Nephron progenitor cell (in vitro differentiated cells): ENCODE measurements at regions not wholly inside any gene's neighbourhood (a gene's known extent, or its start where the extent isn't known, plus 50 kb on each side); places are given as distances from the start of the nearest gene placed in this dataset.

Experiments used
- DNase-seq: peaks from one replicate; pipeline ENCODE4 v3.0.0; 2021
- H3K27ac Mint-ChIP-seq: 2 replicates; pipeline ENCODE4 v1.8.0; 2021; ENCODE audit warnings: mild to moderate bottlenecking, moderate library complexity, mixed read lengths
- H3K27me3 Mint-ChIP-seq: 2 replicates; pipeline ENCODE4 v1.8.0; 2021; ENCODE audit warnings: mild to moderate bottlenecking, low read depth, mixed read lengths; ENCODE audit not compliant: poor library complexity
- H3K36me3 Mint-ChIP-seq: 2 replicates; pipeline ENCODE4 v1.8.0; 2021; ENCODE audit warnings: low read depth, mixed read lengths
- H3K4me1 Mint-ChIP-seq: 2 replicates; pipeline ENCODE4 v1.8.0; 2021; ENCODE audit warnings: mixed read lengths
- H3K4me3 Mint-ChIP-seq: 2 replicates; pipeline ENCODE4 v1.8.0; 2021; ENCODE audit warnings: mild to moderate bottlenecking, moderate library complexity, mixed read lengths
- H3K9me3 Mint-ChIP-seq: 2 replicates; pipeline ENCODE4 v1.8.0; 2021; ENCODE audit warnings: mild to moderate bottlenecking, moderate library complexity, mixed read lengths
- CTCF ChIP-seq: fragments of 200-600 bp; sonication (generic); IDR thresholded peaks from 2 replicates; pipeline ENCODE4 v1.5.0; 2021; ENCODE audit warnings: antibody characterized with exemption

DNA sequence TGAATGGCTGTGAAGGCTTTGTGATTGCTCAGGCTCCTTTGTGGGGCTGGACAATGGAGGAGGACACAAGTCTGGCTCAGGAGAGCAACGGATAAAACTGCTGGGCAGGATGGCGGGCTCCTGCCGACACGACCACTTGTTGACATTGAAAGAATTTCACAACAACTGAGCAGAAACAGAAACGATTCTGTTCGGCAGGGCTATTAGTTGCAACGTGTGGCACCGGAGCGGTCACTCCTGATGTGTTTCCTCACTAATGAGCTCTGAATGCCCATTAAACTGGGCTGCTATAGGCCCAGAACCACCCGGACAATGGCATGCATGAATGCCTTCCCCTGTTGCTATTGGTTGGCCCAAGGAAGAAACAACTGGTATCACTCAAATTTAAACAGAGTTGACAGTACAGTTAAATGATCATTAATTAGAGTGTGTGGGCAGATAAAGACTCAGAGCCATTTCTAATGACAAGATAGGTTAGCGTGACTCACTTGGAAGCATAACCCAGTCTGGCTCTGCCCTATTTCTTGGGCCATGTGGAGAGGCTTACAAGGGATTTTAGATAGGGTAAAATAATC, 142.9 kb downstream of the ASCL1 start:
- no peak for TF ChIP-seq CTCF
- DNase-seq = no peak
- Mint-ChIP-seq H3K27me3 (peaks cover under 1% of the 10 kb centered on the region), H3K9me3 (no peaks in the 10 kb centered on the region), H3K27ac (no peak overlapping the region), H3K4me3 (no peak overlapping the region), H3K36me3 (no peaks in the 10 kb centered on the region), H3K4me1 (no peaks in the 10 kb centered on the region)

GRCh38 chr12:103102225-103102744, 144.8 kb downstream of the ASCL1 start:
- H3K4me1 Mint-ChIP-seq = no peaks in the 10 kb centered on the region

GRCh38 chr12:103105971-103106597, 148.6 kb downstream of the ASCL1 start:
- Mint-ChIP-seq H3K4me3 (no peak overlapping the region), H3K27ac (no peak overlapping the region), H3K4me1 (no peaks in the 10 kb centered on the region), H3K36me3 (no peaks in the 10 kb centered on the region), H3K9me3 (no peaks in the 10 kb centered on the region), H3K27me3 (no peaks in the 10 kb centered on the region)
- no peak for TF ChIP-seq CTCF
- DNase-seq = no peak

More at GRCh38 chr12:103102225-103102744, 144.8 kb downstream of the ASCL1 start:
- TF ChIP-seq CTCF = no peak
- no peak for DNase-seq
- H3K4me3 Mint-ChIP-seq = no peak overlapping the region
- no peaks in the 10 kb centered on the region for H3K36me3 Mint-ChIP-seq
- no peak overlapping the region for H3K27ac Mint-ChIP-seq
- H3K9me3 Mint-ChIP-seq = no peaks in the 10 kb centered on the region
- no peaks in the 10 kb centered on the region for H3K27me3 Mint-ChIP-seq

- no peak for TF ChIP-seq CTCF
- no peak for DNase-seq
- no peak overlapping the region for H3K4me3 Mint-ChIP-seq
- no peaks in the 10 kb centered on the region for H3K4me1 Mint-ChIP-seq
- H3K27me3 Mint-ChIP-seq = no peaks in the 10 kb centered on the region
- no peaks in the 10 kb centered on the region for H3K9me3 Mint-ChIP-seq
- no peak overlapping the region for H3K27ac Mint-ChIP-seq
- H3K36me3 Mint-ChIP-seq = no peaks in the 10 kb centered on the region
These were observed 152.4 kb downstream of the ASCL1 start for GRCh38 chr12:103109861-103110260.

DNA sequence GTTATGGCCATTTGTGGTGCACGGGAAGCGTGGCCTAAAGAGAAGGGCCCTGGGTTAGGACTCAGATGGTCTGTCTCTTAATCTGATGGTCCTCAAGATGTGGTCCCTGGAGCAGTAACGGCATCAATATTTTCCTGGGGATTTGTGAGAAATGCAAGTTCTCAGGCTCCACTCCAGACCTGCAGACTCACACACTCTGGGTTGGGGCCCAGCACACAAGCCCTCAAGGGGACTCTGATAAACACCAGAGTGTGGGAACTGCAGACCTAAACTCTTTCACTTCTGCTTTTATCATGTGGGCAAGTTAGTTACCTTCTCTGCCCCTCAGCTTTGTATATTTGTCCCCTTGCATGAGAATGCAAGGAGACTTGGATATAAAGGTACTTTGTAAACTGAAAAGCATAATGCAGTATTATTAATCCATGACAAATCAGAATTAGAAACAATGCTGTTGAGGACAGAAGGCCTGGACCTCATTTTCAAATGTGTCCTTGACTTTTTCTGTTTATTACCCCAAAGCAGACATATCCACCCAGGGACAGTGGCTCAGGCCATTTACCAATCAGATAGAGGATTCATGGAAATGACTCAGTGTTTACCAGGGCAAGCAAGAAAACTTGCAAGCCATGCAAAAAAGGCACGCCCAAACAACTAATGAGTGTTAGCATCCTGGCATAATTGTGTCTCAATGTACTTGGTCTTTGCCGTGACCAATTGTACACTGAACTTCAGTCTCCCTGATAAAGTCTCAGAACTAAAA, 157.0 kb downstream of the ASCL1 start:
- Mint-ChIP-seq H3K4me3 (no peak overlapping the region), H3K36me3 (no peaks in the 10 kb centered on the region), H3K9me3 (no peaks in the 10 kb centered on the region), H3K27ac (no peak overlapping the region), H3K4me1 (no peaks in the 10 kb centered on the region), H3K27me3 (no peaks in the 10 kb centered on the region)
- no peak for TF ChIP-seq CTCF
- DNase-seq = no peak
